ENCODE measurements at regions not wholly inside any gene's neighbourhood (a gene's known extent, or its start where the extent isn't known, plus 50 kb on each side); places are given as distances from the start of the nearest gene placed in this dataset.

GRCh38 chrX:8346060-8346459, 118.6 kb upstream of the VCX3B start:
- Histone ChIP-seq H3K9ac (ENCODE audit: extremely low read depth, insufficient read length, low read length) (no peak overlapping the region), H2AFZ (ENCODE audit: low read length) (no peak overlapping the region), H4K91ac (ENCODE audit: insufficient read length, low read depth, low read length) (no peak overlapping the region), H3K9me3 (ENCODE audit: control insufficient read depth, low read depth, low read length) (no peaks in the 10 kb centered on the region), H3K79me2 (ENCODE audit: insufficient read depth, low read length) (no peaks in the 10 kb centered on the region), H3K4me1 (ENCODE audit: insufficient read depth, low read length) (no peaks in the 10 kb centered on the region), H3K56ac (ENCODE audit: insufficient read length, low read depth, low read length) (no peak overlapping the region), H3K4ac (ENCODE audit: low read depth, low read length) (no peak overlapping the region), H2BK120ac (ENCODE audit: low read depth, low read length, poor library complexity, severe bottlenecking) (no peak overlapping the region), H2BK12ac (ENCODE audit: insufficient read length, low read depth, low read length) (no peak overlapping the region), H3K4me2 (ENCODE audit: insufficient read depth, insufficient read length, low read length) (no peak overlapping the region), H3K27ac (ENCODE audit: insufficient read length, low read depth, low read length) (no peak overlapping the region), H4K8ac (replicated peaks; ENCODE audit: insufficient read length, low read depth, low read length) (no peak overlapping the region), H3K27me3 (ENCODE audit: insufficient read depth, low read length) (no peaks in the 10 kb centered on the region), H3K23me2 (ENCODE audit: insufficient read length, low read depth, low read length, poor library complexity, severe bottlenecking) (no peaks in the 10 kb centered on the region), H3K14ac (ENCODE audit: insufficient read depth, low read length) (no peak overlapping the region), H2BK15ac (ENCODE audit: low read depth, low read length) (no peak overlapping the region), H2BK20ac (ENCODE audit: low read depth, low read length, poor library complexity, severe bottlenecking) (no peak overlapping the region), H3K18ac (ENCODE audit: insufficient read length, low read depth, low read length) (no peak overlapping the region), H4K5ac (ENCODE audit: insufficient read length, low read depth, low read length) (no peak overlapping the region), H4K20me1 (ENCODE audit: control insufficient read depth, insufficient read depth, insufficient read length) (no peaks in the 10 kb centered on the region), H2BK5ac (ENCODE audit: insufficient read length, low read length) (no peak overlapping the region), H3T11ph (ENCODE audit: low read length) (no peak overlapping the region), H3K23ac (ENCODE audit: insufficient read length, low read depth, low read length) (no peak overlapping the region), H3K79me1 (ENCODE audit: insufficient read depth, low read depth, low read length, poor library complexity, severe bottlenecking) (no peaks in the 10 kb centered on the region), H2AK5ac (ENCODE audit: insufficient read length, low read length) (no peak overlapping the region)
- peak overlapping the region in 1 of 3 experiments; percentile 53; a peak in 1 of 7 replicates for H3K27ac Mint-ChIP-seq
- DNase-seq, result no peak
- TF ChIP-seq CTCF (conservative IDR thresholded peaks at IDR 0.05), result no peak
- no CpG with 5 or more reads among the region's 1 CpG for WGBS (ENCODE audit: extremely low coverage, insufficient read length, low lambda C conversion rate)
- no peaks in the 10 kb centered on the region; the same call in 1 of the 2 replicates for H3K27me3 Mint-ChIP-seq (ENCODE audit: low read depth)
- H3K4me3 Mint-ChIP-seq, result no peak overlapping the region
- H3K36me3 Mint-ChIP-seq (ENCODE audit: insufficient read depth in 1 of 3, low read depth in 3 of 3), result no peaks in the 10 kb centered on the region; a peak in 1 of 7 replicates
- no peaks in the 10 kb centered on the region for H3K4me1 Mint-ChIP-seq
- no peaks in the 10 kb centered on the region for H3K9me3 Mint-ChIP-seq

All from H9 (cell line).